ENCODE measurements at regions not wholly inside any gene's neighbourhood (a gene's known extent, or its start where the extent isn't known, plus 50 kb on each side); places are given as distances from the start of the nearest gene placed in this dataset.
"Not testable (repeated sequence)": the region's sequence is repeated elsewhere in the genome, so short reads cannot be mapped to it uniquely, and the experiment has no call there.

DNA sequence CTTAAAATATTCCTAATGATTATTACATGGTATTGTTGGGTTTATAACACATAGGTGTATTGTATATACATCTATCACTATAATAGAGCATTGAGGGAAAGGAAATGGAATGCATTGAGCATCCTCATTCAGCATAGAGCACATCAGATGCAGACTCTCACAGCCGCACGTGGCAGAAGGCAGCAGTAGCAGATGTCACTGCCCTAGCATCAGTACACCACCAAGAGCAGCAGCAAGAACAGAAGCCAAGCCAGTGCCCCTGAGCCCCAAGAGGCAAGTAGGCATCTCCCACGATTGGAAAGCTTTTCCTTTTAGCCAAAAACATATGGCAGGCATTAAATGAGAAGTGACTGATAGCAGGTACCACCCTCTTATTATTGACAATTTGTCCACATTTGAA lies 510.0 kb downstream of the TNS3 start:
- Histone ChIP-seq H3K4me1 (ENCODE audit: control insufficient read depth in 2 of 2, insufficient read depth in 2 of 2, low read length in 1 of 2) (no peaks in the 10 kb centered on the region), H3K4me3 (ENCODE audit: low read depth in 1 of 2, low read length in 2 of 2) (no peak overlapping the region), H3K9me3 (ENCODE audit: control insufficient read depth in 2 of 2, insufficient read depth in 1 of 2, low read depth in 1 of 2, low read length in 1 of 2) (no peaks in the 10 kb centered on the region), H3K27ac (ENCODE audit: low read depth in 2 of 2, low read length in 1 of 2) (no peak overlapping the region), H3K36me3 (ENCODE audit: control insufficient read depth in 2 of 2, insufficient read depth in 2 of 2, low read length in 1 of 2) (no peaks in the 10 kb centered on the region), H3K27me3 (ENCODE audit: control insufficient read depth in 1 of 2, insufficient read depth in 2 of 2, low read length in 2 of 2) (no peaks in the 10 kb centered on the region)
- WGBS, 2 donors = 77 to 79% methylated on average over 3 of the region's 3 CpGs

DNA sequence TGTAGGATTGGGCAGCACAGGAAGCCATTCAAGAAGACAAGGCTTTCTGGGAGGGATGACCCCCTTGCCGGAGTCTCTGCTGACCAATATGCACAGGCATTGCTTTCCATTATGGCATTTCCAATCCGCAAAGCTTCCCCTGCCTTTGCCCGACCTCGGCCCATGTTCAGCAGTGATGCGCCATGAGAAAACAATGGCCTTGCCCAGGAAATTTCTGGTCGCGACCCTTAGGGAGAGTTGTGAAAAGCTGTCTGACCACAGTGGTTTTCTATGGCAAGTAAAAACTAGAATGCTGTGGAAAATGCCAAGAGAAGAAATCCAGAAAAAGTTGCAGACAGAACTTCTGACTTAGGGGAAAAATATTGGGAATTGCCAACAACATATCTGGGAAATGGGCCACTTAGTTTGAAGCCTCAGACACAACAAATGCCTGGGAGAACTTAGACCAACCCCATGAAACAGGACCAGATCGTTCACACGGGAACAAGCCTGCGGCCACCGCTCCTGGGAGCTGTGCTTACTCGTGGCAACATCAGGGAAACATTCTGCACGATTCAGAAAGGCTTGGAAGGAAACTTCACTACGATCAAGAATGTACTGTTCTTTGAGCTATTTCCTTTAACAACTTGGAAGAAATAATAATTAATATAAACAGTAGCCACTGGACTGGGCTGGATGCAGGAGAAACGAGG lies 512.4 kb downstream of the TNS3 start:
- Histone ChIP-seq H3K27me3 (ENCODE audit: control insufficient read depth in 1 of 2, insufficient read depth in 2 of 2, low read length in 2 of 2) (no peaks in the 10 kb centered on the region), H3K4me1 (ENCODE audit: control insufficient read depth in 2 of 2, insufficient read depth in 2 of 2, low read length in 1 of 2) (no peaks in the 10 kb centered on the region), H3K27ac (ENCODE audit: low read depth in 2 of 2, low read length in 1 of 2) (no peak overlapping the region), H3K36me3 (ENCODE audit: control insufficient read depth in 2 of 2, insufficient read depth in 2 of 2, low read length in 1 of 2) (no peaks in the 10 kb centered on the region), H3K4me3 (ENCODE audit: low read depth in 1 of 2, low read length in 2 of 2) (no peak overlapping the region), H3K9me3 (ENCODE audit: control insufficient read depth in 2 of 2, insufficient read depth in 1 of 2, low read depth in 1 of 2, low read length in 1 of 2) (no peaks in the 10 kb centered on the region)
- WGBS, 2 donors = 86 to 87% methylated on average over 15 of the region's 15 CpGs

DNA sequence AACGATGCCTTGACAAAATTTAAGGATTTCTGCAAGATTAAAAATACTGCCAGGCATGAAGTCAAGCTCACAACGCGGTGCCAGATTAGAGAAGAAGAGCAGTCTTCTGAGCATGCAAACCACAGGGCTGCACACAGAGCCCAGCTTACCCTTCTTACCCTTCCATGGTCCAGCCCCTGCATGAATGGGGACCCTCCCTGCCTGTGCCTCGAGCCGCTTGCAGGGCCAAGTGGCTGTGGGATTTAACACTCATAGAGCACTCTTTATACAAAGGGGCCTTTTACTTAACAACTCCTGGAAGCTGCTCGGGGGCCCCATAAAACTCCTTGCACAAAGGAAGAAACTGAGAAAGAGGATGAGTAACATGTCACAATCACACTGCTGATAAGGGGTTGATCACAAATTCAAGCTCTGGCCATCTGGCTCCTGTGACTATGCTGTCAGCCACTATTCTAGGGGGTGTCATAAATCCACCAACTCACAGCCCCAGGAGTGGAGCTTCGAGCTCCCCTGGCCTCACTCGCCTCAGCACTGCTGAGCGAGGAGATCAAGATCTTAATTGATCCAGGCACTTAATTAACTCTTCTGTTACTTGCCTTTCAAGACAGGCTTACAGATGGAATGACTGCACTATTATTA lies 514.8 kb downstream of the TNS3 start:
- no peaks in the 10 kb centered on the region for H3K4me1 ChIP-seq (ENCODE audit: control insufficient read depth in 2 of 2, insufficient read depth in 2 of 2, low read length in 1 of 2)
- 79 to 83% methylated on average over 9 of the region's 9 CpGs for WGBS, 2 donors

DNA sequence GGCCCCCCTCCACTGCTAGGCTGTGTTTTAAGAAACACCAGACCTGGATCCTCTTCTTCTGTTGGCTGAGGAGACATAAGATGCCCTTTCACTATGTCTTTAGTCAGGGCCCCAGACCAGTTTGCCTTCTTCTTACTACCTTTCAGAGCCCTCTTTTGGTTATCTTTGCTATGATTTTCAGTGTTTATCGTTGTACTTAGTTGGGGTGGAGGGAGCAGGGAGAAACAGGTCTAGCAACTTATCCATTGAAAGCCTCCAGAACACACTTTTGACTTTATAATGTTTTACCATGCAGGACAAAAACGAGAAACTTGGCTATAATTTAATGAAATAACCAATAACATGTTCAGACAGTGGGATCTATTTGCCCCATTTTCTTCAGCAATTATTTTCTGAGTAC lies 525.2 kb downstream of the TNS3 start:
- WGBS, 2 donors = 45 to 52% methylated on average over 2 of the region's 2 CpGs
- H3K4me3 ChIP-seq (ENCODE audit: low read depth in 1 of 2, low read length in 2 of 2) = no peak overlapping the region
- H3K27ac ChIP-seq (ENCODE audit: low read depth in 2 of 2, low read length in 1 of 2) = no peak overlapping the region
- peaks cover 0 to 8% of the 10 kb centered on the region in 2 donors for H3K9me3 ChIP-seq (ENCODE audit: control insufficient read depth in 2 of 2, insufficient read depth in 1 of 2, low read depth in 1 of 2, low read length in 1 of 2)
- H3K4me1 ChIP-seq (ENCODE audit: control insufficient read depth in 2 of 2, insufficient read depth in 2 of 2, low read length in 1 of 2) = no peaks in the 10 kb centered on the region
- H3K27me3 ChIP-seq (ENCODE audit: control insufficient read depth in 1 of 2, insufficient read depth in 2 of 2, low read length in 2 of 2) = no peaks in the 10 kb centered on the region
- H3K36me3 ChIP-seq (ENCODE audit: control insufficient read depth in 2 of 2, insufficient read depth in 2 of 2, low read length in 1 of 2) = no peaks in the 10 kb centered on the region

More for the DNA sequence above, 514.8 kb downstream of the TNS3 start:
- Histone ChIP-seq H3K27me3 (ENCODE audit: control insufficient read depth in 1 of 2, insufficient read depth in 2 of 2, low read length in 2 of 2) (no peaks in the 10 kb centered on the region), H3K27ac (ENCODE audit: low read depth in 2 of 2, low read length in 1 of 2) (no peak overlapping the region), H3K9me3 (ENCODE audit: control insufficient read depth in 2 of 2, insufficient read depth in 1 of 2, low read depth in 1 of 2, low read length in 1 of 2) (no peaks in the 10 kb centered on the region), H3K4me3 (ENCODE audit: low read depth in 1 of 2, low read length in 2 of 2) (no peak overlapping the region), H3K36me3 (ENCODE audit: control insufficient read depth in 2 of 2, insufficient read depth in 2 of 2, low read length in 1 of 2) (no peaks in the 10 kb centered on the region)

DNA sequence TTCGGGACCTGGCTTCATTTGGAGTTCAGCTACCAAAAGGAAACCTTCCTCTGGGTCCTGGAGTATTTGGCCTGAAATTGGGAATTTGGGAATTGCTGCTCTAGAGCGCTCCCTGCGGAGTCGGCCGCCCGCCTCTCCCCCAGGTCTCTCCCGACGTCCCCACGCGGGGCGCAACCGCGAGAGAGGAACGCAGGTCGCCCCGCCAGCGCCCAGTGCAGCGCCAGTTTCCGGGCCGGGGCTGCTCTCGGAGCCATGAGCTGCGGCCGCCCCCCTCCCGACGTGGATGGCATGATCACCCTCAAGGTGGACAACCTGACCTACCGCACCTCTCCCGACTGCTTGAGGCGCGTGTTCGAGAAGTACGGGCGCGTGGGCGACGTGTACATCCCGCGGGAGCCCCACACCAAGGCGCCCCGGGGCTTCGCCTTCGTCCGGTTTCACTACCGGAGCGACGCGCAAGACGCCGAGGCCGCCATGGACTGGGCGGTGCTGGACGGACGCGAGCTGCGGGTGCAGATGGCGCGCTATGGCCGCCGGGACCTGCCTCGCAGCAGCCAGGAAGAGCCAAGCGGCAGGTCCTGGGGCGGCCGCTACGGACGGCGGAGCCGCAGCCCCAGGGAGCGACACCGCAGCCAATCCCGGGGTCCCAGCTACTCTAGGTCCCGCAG lies 529.2 kb downstream of the TNS3 start:
- not testable (repeated sequence) for H3K27me3 ChIP-seq (ENCODE audit: control insufficient read depth in 1 of 2, insufficient read depth in 2 of 2, low read length in 2 of 2); H3K27ac ChIP-seq (ENCODE audit: low read depth in 2 of 2, low read length in 1 of 2); H3K9me3 ChIP-seq (ENCODE audit: control insufficient read depth in 2 of 2, insufficient read depth in 1 of 2, low read depth in 1 of 2, low read length in 1 of 2); H3K4me1 ChIP-seq (ENCODE audit: control insufficient read depth in 2 of 2, insufficient read depth in 2 of 2, low read length in 1 of 2); H3K36me3 ChIP-seq (ENCODE audit: control insufficient read depth in 2 of 2, insufficient read depth in 2 of 2, low read length in 1 of 2)
- 25 to 41% methylated on average over 70 of the region's 70 CpGs for WGBS, 2 donors
- peak overlapping the region; percentile 32 to 35 for H3K4me3 ChIP-seq (ENCODE audit: low read depth in 1 of 2, low read length in 2 of 2)

DNA sequence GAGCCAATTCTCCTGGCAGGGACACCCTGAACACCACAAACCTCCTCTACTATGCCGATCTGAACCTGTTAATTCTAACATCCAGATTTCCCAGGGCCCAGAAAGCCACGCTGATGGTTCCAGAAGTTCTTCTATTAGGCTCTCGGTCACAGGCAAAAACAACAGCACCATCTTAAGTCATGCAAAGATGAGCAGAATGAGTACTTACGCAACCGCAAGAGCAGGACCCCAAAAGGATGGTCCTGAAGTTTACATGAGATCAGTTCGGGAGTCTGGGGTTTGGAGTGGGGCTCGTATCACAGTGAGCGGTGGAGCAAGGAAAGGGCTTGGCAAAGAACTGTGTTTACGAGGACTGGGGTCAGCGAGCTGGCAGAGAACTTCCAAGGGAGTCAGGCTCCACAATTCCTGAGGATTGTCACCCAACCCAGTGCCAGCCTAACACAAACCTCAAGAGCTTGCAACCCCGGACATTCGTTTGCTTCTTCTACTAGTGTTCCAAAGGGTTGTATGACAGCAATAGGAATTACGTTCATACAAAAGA lies 532.6 kb downstream of the TNS3 start:
- Histone ChIP-seq H3K36me3 (ENCODE audit: control insufficient read depth in 2 of 2, insufficient read depth in 2 of 2, low read length in 1 of 2) (no peaks in the 10 kb centered on the region), H3K4me1 (ENCODE audit: control insufficient read depth in 2 of 2, insufficient read depth in 2 of 2, low read length in 1 of 2) (peaks cover 0 to 6% of the 10 kb centered on the region in 2 donors), H3K27me3 (ENCODE audit: control insufficient read depth in 1 of 2, insufficient read depth in 2 of 2, low read length in 2 of 2) (no peaks in the 10 kb centered on the region), H3K27ac (ENCODE audit: low read depth in 2 of 2, low read length in 1 of 2) (no peak overlapping the region), H3K9me3 (ENCODE audit: control insufficient read depth in 2 of 2, insufficient read depth in 1 of 2, low read depth in 1 of 2, low read length in 1 of 2) (peaks cover 0 to 6% of the 10 kb centered on the region in 2 donors), H3K4me3 (ENCODE audit: low read depth in 1 of 2, low read length in 2 of 2) (no peak overlapping the region)
- WGBS, 2 donors = 90 to 92% methylated on average over 13 of the region's 13 CpGs

DNA sequence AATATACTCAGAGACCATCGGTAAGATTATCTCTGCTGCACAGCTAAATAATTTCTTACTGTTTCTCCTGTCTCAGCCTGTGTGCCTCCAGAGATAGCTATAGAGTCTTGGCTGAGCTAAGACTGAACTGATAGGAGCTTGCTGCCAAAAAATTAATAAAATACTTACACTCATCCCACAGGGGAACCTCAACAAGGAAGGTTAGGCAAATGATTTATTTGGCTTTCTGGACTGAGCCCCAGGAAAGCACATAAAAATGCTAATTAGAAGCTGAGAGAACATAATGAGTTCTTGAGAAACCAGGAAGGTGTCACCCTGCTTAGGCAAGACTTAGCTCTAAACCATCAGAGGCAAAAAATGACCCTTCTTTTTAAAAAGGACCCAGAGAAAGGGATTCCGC lies 534.5 kb downstream of the TNS3 start:
- WGBS, 2 donors = 78 to 80% methylated on average over 2 of the region's 2 CpGs
- Histone ChIP-seq H3K36me3 (ENCODE audit: control insufficient read depth in 2 of 2, insufficient read depth in 2 of 2, low read length in 1 of 2) (no peaks in the 10 kb centered on the region), H3K4me1 (ENCODE audit: control insufficient read depth in 2 of 2, insufficient read depth in 2 of 2, low read length in 1 of 2) (peaks cover 0 to 6% of the 10 kb centered on the region in 2 donors), H3K27me3 (ENCODE audit: control insufficient read depth in 1 of 2, insufficient read depth in 2 of 2, low read length in 2 of 2) (no peaks in the 10 kb centered on the region), H3K9me3 (ENCODE audit: control insufficient read depth in 2 of 2, insufficient read depth in 1 of 2, low read depth in 1 of 2, low read length in 1 of 2) (no peaks in the 10 kb centered on the region), H3K4me3 (ENCODE audit: low read depth in 1 of 2, low read length in 2 of 2) (no peak overlapping the region), H3K27ac (ENCODE audit: low read depth in 2 of 2, low read length in 1 of 2) (no peak overlapping the region)

DNA sequence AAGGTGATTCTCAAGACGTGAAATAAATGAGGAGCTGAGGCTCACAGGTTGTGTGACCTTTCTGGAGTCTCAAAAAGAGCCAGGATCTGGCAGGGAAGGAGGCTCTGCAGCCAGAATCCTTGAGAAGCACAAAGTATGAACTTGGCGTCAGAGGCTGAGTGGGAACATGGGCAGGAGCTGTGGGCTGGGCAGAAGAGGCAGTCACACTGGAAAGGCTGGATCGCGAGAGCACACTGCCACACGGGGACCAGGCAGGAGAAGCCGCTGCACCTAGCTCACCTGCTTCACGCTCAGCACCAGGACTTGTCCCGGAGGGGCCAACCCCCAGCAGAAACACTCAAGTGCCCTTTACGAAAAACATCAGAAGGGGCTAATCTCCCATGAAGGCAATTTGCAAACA lies 535.0 kb downstream of the TNS3 start:
- Histone ChIP-seq H3K4me1 (ENCODE audit: control insufficient read depth in 2 of 2, insufficient read depth in 2 of 2, low read length in 1 of 2) (peaks cover 0 to 6% of the 10 kb centered on the region in 2 donors), H3K4me3 (ENCODE audit: low read depth in 1 of 2, low read length in 2 of 2) (no peak overlapping the region), H3K9me3 (ENCODE audit: control insufficient read depth in 2 of 2, insufficient read depth in 1 of 2, low read depth in 1 of 2, low read length in 1 of 2) (no peaks in the 10 kb centered on the region), H3K27me3 (ENCODE audit: control insufficient read depth in 1 of 2, insufficient read depth in 2 of 2, low read length in 2 of 2) (no peaks in the 10 kb centered on the region), H3K36me3 (ENCODE audit: control insufficient read depth in 2 of 2, insufficient read depth in 2 of 2, low read length in 1 of 2) (no peaks in the 10 kb centered on the region), H3K27ac (ENCODE audit: low read depth in 2 of 2, low read length in 1 of 2) (no peak overlapping the region)
- 84% methylated on average over 9 of the region's 9 CpGs for WGBS, 2 donors

DNA sequence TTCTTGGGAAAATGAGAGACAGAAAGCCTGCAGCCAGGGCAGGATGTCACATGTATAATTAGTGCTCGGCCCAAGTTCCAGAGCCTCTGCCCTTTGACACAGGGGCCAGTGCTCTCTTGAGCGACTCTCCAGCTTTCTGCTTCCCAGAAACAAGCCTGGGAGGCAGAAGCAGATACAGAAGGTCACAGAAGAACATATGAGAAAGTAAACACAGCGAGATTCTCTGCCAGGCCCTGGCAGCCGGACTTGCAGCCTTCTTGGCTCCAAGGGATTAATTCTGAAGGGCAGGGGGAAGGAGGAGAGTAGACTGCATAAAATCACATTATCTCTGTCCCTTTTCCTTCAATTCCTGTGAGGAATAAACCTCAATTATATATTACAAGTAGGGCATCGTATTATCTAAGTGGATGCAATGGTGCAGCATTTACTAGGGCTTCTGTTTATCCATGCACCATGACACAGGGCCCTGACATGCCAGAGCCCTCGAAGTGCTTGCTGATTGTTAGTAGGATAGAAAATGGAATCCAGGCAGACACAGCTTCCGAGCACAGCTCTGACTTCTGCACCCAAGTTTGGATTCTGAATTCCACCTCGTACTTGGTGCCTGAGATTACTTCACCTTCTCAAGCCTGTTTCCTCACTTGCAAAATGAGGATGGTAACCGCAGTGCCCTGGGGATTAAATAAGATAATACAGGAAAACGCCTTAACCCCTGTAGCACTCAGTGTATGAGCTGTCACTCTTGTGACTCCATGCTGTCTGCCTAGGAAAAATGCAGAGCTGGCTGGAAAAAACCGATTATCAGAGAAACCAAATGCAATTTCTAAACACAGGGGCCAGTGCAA lies 536.5 kb downstream of the TNS3 start:
- Histone ChIP-seq H3K27me3 (ENCODE audit: control insufficient read depth in 1 of 2, insufficient read depth in 2 of 2, low read length in 2 of 2) (no peaks in the 10 kb centered on the region), H3K36me3 (ENCODE audit: control insufficient read depth in 2 of 2, insufficient read depth in 2 of 2, low read length in 1 of 2) (no peaks in the 10 kb centered on the region), H3K4me3 (ENCODE audit: low read depth in 1 of 2, low read length in 2 of 2) (no peak overlapping the region), H3K4me1 (ENCODE audit: control insufficient read depth in 2 of 2, insufficient read depth in 2 of 2, low read length in 1 of 2) (peaks cover 0 to 6% of the 10 kb centered on the region in 2 donors), H3K27ac (ENCODE audit: low read depth in 2 of 2, low read length in 1 of 2) (peak overlapping the region in 1 of 2 donors; percentile 51), H3K9me3 (ENCODE audit: control insufficient read depth in 2 of 2, insufficient read depth in 1 of 2, low read depth in 1 of 2, low read length in 1 of 2) (no peaks in the 10 kb centered on the region)
- 47 to 49% methylated on average over 11 of the region's 11 CpGs for WGBS, 2 donors

Data from esophagus (tissue), 2 donors.